Fibroblast of lung (primary cell): ENCODE measurements at regions not wholly inside any gene's neighbourhood (a gene's known extent, or its start where the extent isn't known, plus 50 kb on each side); places are given as distances from the start of the nearest gene placed in this dataset.

ENCODE experiments used
- DNase-seq, 2 donors: peaks; one replicate each; pipeline versions ENCODE4 v3.0.0 to v3.0.0-alpha.2; 2010; ENCODE audit warnings: low read depth in 2 of 2
- H2AFZ ChIP-seq: 2 replicates; pipeline ENCODE4 v1.5.1; 2012; ENCODE audit warnings: low read length, control low read depth, inconsistent platforms
- H3K27ac ChIP-seq: 2 replicates; pipeline ENCODE4 v1.5.1; 2011; ENCODE audit warnings: low read length, control low read depth; ENCODE audit not compliant: insufficient read depth
- H3K27me3 ChIP-seq: 2 replicates; pipeline ENCODE4 v1.5.1; 2011; ENCODE audit warnings: mild to moderate bottlenecking, low read length; ENCODE audit not compliant: control insufficient read depth, insufficient read depth
- H3K36me3 ChIP-seq: 2 replicates; pipeline ENCODE4 v1.5.1; 2011; ENCODE audit warnings: low read length; ENCODE audit not compliant: control insufficient read depth, insufficient read depth
- H3K4me1 ChIP-seq: 2 replicates; pipeline ENCODE4 v1.5.1; 2011; ENCODE audit warnings: low read length; ENCODE audit not compliant: control insufficient read depth, insufficient read depth; ENCODE audit errors: extremely low read depth
- H3K4me2 ChIP-seq: 2 replicates; pipeline ENCODE4 v1.5.1; 2011; ENCODE audit warnings: low read length, control low read depth; ENCODE audit not compliant: insufficient read depth; ENCODE audit errors: extremely low read depth
- H3K4me3 ChIP-seq, 4 experiments: fragments of 200-600 bp in 1 of 4; sonication (generic) in 1 of 4; replicated peaks in 1 of 4; 2 replicates each; pipeline ENCODE4 v1.5.1; 2011 to 2016; ENCODE audit warnings: low read length in 4 of 4, low read depth in 3 of 4, mild to moderate bottlenecking in 3 of 4, control low read depth in 2 of 4, inconsistent platforms in 1 of 4, mixed read lengths in 1 of 4; ENCODE audit not compliant: insufficient read depth in 1 of 4; ENCODE audit errors: control extremely low read depth in 1 of 4
- H3K79me2 ChIP-seq: 2 replicates; pipeline ENCODE4 v1.5.1; 2012; ENCODE audit warnings: mild to moderate bottlenecking, low read length, inconsistent platforms; ENCODE audit not compliant: control insufficient read depth, insufficient read depth
- H3K9ac ChIP-seq: 2 replicates; pipeline ENCODE4 v1.5.1; 2011; ENCODE audit warnings: mild to moderate bottlenecking, low read length, control low read depth; ENCODE audit not compliant: insufficient read depth
- H3K9me3 ChIP-seq: 2 replicates; pipeline ENCODE4 v1.5.1; 2012; ENCODE audit warnings: low read depth, low read length; ENCODE audit not compliant: control insufficient read depth, insufficient read depth
- H4K20me1 ChIP-seq: 2 replicates; pipeline ENCODE4 v1.5.1; 2011; ENCODE audit warnings: low read length; ENCODE audit not compliant: control insufficient read depth, insufficient read depth; ENCODE audit errors: extremely low read depth
- EZH2 ChIP-seq: IDR thresholded peaks from 2 replicates; pipeline ENCODE4 v1.5.1; 2012; ENCODE audit warnings: low read length, control low read depth, mild to moderate bottlenecking; ENCODE audit errors: missing control alignments
- TF ChIP-seq, protein P1 (sequence below), 2 donors: IDR thresholded peaks in 1 of 2; conservative IDR thresholded peaks in 1 of 2; 1 replicate in 1 of 2; 2 replicates in 1 of 2; pipeline ENCODE4 v1.5.1; 2011 to 2012; ENCODE audit warnings: low read length in 2 of 2, control low read depth in 1 of 2, inconsistent platforms in 1 of 2, low read depth in 1 of 2, mild to moderate bottlenecking in 1 of 2

DNA sequence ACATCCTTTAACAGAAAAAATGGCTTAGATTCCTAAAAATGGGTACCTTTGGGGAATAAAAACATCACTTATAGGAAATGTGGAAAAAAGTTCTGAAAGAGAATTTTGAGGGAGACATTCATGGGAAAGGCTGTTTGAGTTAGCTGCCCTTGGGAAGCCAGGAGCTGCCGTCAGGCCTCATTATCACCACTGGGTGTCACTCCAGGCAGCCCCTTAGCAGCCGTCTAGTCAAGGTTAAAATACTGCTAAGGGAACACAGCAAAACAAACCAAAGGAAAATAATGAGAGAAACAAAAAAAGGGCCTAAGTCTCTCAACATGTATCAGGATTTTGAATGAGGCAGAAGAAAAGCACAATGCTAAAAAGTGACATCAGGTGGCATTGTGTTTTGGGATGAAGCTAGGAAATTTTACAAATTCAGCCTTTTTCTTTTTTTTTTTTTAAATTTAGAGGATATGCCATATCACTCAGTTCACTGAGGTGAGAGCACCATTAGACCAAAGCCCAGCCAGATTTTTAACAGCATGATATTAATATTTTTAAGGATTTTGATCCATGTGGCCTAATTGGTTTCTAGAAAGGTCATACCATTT is 235.3 kb downstream of the GPAT3 start:
- no peaks in the 10 kb centered on the region for H4K20me1 ChIP-seq
- no peak overlapping the region for H2AFZ ChIP-seq
- H3K27ac ChIP-seq = no peak overlapping the region
- H3K9me3 ChIP-seq = no peaks in the 10 kb centered on the region
- H3K36me3 ChIP-seq = no peaks in the 10 kb centered on the region
- H3K4me3 ChIP-seq = no peak overlapping the region
- DNase-seq = peak; percentile 29 to 43
- TF ChIP-seq, protein P1, sequence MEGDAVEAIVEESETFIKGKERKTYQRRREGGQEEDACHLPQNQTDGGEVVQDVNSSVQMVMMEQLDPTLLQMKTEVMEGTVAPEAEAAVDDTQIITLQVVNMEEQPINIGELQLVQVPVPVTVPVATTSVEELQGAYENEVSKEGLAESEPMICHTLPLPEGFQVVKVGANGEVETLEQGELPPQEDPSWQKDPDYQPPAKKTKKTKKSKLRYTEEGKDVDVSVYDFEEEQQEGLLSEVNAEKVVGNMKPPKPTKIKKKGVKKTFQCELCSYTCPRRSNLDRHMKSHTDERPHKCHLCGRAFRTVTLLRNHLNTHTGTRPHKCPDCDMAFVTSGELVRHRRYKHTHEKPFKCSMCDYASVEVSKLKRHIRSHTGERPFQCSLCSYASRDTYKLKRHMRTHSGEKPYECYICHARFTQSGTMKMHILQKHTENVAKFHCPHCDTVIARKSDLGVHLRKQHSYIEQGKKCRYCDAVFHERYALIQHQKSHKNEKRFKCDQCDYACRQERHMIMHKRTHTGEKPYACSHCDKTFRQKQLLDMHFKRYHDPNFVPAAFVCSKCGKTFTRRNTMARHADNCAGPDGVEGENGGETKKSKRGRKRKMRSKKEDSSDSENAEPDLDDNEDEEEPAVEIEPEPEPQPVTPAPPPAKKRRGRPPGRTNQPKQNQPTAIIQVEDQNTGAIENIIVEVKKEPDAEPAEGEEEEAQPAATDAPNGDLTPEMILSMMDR (conservative IDR thresholded peaks at IDR 0.05 in 1 of 2, IDR thresholded peaks at IDR 0.05 in 1 of 2; ENCODE audit: low read depth in 1 of 2, low read length in 2 of 2) = peak; percentile 53 to 62
- TF ChIP-seq EZH2 = no peak
- H3K4me1 ChIP-seq = no peaks in the 10 kb centered on the region
- no peak overlapping the region for H3K4me2 ChIP-seq
- H3K9ac ChIP-seq = no peak overlapping the region
- H3K27me3 ChIP-seq = no peaks in the 10 kb centered on the region
- H3K79me2 ChIP-seq = no peaks in the 10 kb centered on the region

DNA sequence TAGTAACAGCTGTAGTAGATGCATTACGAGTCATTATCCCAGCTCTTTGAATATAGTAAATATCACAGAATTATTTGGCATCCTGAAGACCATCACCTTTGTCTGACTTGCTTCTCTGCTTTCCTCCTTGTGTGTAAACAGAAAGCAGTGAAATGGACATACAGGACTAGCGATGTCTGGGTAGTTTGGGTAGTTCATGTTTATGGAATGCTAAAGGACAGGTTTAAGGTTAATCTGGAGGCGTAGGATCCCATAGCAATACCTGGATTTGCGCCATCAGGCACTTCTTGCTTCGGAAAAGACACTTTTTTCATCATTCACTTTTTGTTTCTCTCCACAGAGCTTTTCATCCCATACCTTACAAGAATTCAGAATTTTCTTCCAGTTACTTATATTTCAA is 232.2 kb downstream of the GPAT3 start:
- Histone ChIP-seq H3K9me3 (no peaks in the 10 kb centered on the region), H2AFZ (no peak overlapping the region), H3K4me2 (no peak overlapping the region), H3K36me3 (no peaks in the 10 kb centered on the region), H4K20me1 (no peaks in the 10 kb centered on the region), H3K27me3 (no peaks in the 10 kb centered on the region), H3K4me3 (no peak overlapping the region), H3K4me1 (no peaks in the 10 kb centered on the region), H3K27ac (no peak overlapping the region), H3K9ac (no peak overlapping the region), H3K79me2 (no peaks in the 10 kb centered on the region)
- DNase-seq = no peak
- TF ChIP-seq, protein P1 (conservative IDR thresholded peaks at IDR 0.05 in 1 of 2, IDR thresholded peaks at IDR 0.05 in 1 of 2; ENCODE audit: low read depth in 1 of 2, low read length in 2 of 2) = no peak
- no peak for TF ChIP-seq EZH2

DNA sequence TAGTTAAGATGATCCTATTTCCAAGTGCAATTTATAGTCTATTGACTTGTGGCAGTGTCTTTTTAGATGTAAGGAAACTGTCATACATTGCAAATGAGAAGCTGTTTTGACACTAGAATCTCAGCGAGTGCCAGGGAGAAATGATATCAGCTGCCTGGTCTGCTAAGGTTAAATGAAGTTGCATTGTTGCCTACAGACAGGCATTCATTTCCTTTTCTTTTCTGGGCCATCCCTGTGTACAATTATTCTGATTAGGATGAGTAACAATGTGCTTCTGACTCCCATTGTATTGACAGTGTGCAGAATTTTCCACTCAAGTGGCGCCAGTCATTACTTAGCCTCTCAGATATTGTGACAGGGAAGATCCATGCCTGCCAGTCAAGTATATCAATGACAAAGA is 231.2 kb downstream of the GPAT3 start:
- Histone ChIP-seq H3K9me3 (no peaks in the 10 kb centered on the region), H3K36me3 (no peaks in the 10 kb centered on the region), H3K9ac (no peak overlapping the region), H3K4me1 (no peaks in the 10 kb centered on the region), H2AFZ (no peak overlapping the region), H3K27ac (no peak overlapping the region), H3K27me3 (no peaks in the 10 kb centered on the region), H3K79me2 (no peaks in the 10 kb centered on the region), H3K4me2 (no peak overlapping the region), H3K4me3 (no peak overlapping the region), H4K20me1 (no peaks in the 10 kb centered on the region)
- no peak for DNase-seq
- no peak for TF ChIP-seq EZH2
